ENCODE measurements at regions not wholly inside any gene's neighbourhood (a gene's known extent, or its start where the extent isn't known, plus 50 kb on each side); places are given as distances from the start of the nearest gene placed in this dataset.

DNA sequence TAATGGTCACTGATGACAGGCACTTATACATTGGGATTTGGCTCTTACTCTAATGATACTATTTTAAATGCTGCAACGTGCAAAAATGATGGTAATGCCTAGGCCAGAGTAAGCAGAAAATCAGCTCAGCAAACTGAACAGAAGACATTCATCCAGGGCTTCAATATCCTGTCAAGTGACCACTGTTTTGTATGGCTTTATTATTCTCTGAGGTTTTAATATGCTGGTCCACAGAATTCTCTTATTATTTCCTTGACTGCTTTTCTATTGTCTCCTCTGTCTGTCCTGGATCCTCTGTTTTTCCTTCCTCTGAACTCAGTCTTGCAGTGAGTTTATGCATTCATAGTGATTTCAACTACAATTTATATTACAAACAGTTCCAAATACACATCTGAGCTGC, 90.8 kb upstream of the PMFBP1 start:
- DNase-seq: no peak

DNA sequence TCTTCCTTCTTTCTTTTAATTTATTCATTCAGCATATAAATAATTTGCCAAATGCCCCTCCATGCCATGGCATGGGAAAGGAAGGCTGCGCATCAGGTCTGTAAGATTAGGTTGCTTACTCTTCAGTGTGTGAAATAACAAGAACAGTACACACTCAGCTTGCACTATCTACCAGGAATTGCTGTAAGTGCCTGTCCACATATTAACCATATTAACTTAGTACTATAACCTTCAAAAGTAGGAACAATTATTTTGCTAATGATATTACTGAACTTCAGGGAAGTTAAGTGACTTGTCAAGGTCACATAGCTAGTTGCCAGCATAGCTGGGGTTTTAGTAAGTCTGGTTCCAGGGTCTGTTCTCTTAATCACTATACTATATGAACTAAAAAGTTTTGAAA, 89.2 kb upstream of the PMFBP1 start:
- DNase-seq: no peak

DNA sequence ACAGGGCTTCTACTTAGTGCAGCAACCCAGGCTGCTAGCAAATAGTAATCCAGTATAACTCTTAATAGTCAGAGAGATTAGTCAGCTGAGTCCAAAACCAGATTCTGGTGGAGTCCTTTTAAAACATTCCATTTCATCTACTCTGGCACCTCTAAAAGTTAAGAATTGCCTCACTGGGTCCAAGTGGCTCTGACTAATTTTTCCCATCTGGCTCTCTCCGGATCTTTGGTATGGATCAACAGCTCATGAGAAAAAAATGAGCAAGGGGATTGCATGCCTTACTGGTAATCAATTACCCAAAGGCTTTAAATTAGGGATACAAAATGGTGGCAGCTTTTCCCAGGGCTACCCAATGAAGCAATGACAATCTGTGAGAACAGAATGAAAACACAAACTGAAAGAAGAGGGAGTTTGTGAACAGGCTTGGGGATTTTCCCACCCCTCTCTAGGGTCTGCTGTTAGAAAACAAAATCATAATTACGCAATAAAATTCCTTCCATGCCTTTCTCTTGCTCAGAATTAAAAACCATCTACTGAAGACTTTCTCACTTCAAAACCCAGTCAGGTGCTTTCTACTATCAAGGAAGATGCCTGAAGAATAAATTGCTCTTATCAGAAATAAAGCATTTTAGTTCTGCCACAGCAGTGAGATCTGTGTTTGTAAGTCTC, 84.6 kb upstream of the PMFBP1 start:
- no peak for DNase-seq

DNA sequence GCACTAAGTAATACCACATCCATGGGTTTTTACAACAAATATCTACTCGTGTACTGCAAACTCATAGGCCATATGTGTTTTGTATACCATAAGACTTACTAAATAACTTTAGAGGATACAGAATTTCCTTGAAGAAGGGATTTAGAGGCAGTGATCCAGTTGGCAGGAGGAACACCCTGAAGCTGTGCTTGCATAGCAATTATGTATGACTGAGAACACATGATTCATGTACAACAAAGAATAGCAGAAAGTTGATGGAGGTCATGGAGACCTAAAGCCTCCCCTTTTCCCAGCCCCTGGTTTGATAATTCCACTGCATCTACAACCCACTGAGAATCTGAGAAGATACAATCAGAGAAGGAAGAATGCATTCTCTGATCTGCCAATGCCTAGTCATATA, 83.8 kb upstream of the PMFBP1 start:
- no peak for DNase-seq

DNA sequence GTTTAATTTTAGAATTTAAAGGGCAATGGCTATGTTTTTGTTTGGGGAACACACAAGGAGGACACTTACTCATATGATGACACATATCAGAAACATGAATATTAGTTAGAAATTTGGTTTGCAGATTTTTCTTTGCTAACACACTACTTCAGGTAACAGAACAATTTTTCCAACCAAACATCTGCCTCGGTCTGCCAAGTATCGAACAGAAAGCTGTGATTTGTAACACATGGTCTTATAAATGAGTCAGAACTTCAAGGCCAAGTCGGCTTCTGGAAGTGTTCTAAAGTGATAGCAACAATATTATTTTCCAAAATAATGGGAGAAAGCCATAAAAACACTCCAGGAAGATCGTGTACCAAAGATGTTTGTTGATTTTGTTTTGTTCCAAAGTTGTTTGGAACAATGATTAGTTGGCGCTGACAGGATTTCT, 75.9 kb upstream of the PMFBP1 start:
- no peak for DNase-seq

DNA sequence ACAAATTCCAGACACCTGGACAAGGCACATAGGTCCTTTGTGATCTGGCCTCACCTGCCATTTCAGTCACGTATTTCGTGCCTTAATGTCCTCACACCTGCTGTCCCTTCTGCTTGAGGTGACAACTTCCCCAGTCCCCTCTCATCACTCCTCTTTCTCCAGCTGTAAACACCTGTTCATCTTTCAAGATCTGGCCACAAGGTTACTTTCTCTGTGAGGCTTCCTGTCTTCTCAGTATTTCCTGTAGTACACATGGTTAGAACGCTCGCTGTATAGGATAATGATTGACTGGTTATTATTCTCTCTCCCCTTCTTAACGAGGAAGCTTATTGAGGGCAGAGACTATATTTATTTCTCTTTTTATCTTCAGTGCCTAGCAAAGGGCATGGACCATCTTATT, 74.5 kb upstream of the PMFBP1 start:
- DNase-seq: no peak

DNA sequence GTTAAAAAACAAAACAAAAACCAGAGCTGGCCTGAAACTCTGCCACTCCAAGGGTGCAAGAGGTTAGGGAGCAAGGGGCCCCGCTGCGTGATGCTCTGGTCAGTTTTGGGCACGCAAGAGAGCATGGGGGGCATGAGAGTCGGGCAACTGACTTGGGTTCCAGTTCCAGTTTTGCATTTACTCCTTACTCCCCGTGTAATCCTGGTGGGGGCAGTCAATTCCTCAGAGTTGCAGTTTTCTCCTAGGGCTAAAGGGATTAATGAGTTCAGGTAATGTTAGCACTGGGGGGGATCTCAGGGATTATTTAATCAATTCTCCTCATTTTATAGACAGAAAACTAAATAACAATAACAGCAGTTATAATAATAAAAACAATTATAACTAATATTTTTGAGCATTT, 72.9 kb upstream of the PMFBP1 start:
- no peak for DNase-seq

DNA sequence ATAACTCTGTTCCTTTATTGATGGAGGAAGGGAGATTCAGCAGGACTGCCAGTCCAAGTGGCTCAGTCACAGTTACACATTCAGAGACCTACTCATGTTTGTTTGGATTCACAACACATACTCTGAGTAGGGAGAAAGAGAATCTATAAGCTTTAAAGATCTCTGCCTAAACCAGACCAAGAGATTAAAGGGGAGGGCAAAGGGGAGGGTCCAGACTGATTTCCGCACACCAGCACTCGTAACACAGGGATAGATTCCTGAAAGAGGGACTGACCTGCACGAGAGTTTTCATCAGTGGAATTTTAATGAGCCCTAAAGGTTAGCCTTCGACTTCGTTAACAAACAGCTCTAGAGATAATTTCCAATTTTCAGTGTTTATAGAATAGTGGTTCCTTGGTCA, 71.7 kb upstream of the PMFBP1 start:
- no peak for DNase-seq

DNA sequence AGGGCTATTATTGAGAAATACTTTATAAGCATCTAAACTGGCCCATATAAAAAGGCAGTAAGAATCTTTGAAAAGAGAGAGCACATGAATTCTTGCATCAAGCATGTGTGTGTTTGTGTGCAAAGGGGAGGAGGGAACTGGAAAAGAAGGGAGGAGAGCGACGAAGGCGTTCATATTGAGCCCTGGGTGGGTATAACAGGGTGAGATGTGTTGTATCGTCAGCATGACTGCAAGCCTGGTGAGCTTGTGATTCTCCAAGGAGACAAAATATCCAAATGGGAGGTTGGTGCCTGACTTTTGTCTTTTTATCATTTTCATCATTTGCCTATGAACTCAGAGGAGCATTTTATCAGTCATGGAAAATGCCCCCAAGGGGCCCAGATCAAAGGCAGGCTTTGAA, 70.8 kb upstream of the PMFBP1 start:
- DNase-seq: no peak

DNA sequence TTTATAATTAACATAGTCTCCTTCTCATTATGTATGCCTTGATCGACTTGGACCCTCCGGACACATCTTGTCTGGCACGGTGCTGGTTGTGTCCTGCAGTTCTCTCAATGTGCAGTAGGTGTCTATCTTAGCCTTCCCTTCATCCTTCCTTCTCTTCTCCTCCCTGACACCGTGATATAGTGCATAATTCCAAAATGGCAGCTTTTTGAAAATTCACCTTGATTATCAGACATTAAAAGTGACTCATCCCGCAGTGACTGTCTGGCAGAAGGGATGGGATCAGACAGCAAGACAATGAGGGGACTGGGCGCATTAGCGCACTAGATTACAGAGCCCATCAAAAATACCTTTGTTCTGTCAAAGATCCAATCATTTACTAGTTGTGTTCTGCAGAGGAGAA, 70.0 kb upstream of the PMFBP1 start:
- DNase-seq: no peak

DNA sequence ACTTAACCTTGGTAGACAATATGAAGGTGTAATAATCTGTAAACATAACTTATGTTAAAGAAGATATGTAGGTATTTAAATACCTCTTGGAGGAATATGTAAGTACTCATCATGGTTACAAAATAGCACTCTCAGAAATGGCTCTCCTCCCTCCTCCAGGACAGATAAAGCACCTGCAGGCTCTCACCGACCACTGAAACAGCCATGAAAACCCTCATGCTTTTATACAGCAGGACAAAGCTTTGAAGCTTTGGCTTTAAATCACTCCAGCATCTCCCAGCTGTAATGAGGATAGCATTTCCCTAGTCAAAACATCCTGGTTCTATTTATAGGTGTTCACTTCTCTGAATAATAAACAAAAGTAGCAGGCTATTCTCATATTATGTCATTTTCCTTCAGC, 69.1 kb upstream of the PMFBP1 start:
- DNase-seq: no peak

DNA sequence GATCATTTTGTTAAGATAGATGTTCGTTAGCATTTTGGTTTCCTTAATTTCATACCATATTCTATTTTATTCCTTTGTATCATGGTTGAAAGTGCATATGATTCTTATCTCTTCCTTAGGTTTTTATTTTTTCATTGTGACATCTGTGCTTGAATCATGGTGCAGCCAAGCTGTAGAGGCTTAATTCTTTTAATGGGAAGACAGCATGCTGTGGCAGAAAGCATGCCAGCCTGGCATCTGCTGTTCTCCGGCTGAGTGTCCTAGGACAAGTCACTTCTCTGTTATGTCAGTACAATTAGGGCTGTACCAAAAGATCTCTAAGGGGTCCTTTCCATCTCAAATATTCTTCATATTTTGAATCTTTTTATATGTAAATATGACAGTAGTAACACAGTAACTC, 68.5 kb upstream of the PMFBP1 start:
- no peak for DNase-seq

DNA sequence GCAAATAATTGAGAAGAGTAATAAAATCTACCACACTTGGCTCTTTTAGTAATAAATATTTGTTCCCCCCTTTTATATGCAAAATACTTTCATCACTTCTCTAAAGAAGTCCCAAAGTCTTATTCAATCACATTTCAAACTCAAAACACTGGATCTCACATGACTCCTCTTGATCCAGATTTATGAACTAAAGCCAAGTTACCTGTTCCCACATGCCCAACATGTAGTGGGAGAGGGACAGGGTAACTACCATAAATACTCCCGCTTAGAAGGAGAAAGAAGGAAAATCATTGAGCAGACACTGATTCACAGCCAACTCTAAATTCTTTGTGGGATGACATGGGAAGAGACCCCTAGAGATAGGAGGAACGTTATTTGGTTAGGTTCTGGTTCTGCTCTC, 64.9 kb upstream of the PMFBP1 start:
- no peak for DNase-seq

DNA sequence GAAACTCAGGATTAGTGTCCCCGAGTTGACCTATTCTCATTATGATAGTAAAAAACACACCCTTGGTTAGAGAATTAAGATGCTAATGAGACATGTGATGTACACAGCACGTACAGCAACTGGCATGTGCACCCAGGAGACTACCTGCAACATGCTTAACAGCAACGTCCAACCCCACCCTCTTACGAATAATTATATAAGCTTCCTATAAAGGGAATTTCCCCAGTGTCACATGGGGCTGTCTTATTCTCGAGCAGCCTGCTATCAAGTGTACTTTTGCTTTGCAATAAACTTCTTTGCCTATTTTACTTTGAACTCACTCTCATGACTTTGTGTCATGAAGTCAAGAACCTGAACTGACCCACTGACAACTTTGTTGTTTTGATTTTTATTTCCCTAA, 62.4 kb upstream of the PMFBP1 start:
- DNase-seq: no peak

DNA sequence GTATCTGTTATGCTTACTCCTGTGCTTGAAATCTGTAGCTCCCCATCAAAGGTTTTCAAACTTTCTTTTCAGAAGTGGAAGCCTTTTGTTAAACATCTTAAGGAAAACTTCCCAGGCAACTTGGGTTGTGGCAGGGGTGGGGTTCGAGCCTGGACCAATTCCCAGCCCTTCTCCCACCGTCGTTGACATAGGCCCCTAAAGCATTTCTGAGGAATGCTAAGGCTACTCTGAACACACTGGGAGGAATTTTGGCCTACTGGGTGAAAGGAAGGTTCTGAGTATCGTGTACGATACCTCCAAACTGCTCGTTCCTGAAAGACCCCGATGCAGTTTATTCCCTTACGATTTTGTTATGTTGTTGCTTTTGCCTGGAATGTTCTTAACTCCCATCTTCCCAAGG, 56.1 kb upstream of the PMFBP1 start:
- no peak for DNase-seq

DNA sequence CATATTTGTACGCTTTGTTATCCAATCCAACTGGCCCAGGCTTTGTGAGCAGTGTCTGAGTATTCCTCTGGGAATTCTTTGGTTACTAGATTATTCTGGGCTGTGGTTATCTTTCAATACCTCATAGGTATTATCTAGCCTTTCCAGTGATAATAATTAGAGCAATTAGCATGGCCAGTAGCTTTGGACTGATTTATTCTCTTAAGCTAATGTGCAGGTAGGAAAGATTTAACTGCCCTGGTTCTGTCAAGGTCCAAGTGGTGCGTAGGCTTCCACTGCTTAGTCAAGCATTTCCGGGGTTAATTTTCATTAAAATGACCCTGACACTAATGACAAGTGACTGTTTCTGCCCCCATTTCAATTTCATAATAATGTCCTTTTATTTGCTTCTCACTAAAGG, 54.2 kb upstream of the PMFBP1 start:
- no peak for DNase-seq

DNA sequence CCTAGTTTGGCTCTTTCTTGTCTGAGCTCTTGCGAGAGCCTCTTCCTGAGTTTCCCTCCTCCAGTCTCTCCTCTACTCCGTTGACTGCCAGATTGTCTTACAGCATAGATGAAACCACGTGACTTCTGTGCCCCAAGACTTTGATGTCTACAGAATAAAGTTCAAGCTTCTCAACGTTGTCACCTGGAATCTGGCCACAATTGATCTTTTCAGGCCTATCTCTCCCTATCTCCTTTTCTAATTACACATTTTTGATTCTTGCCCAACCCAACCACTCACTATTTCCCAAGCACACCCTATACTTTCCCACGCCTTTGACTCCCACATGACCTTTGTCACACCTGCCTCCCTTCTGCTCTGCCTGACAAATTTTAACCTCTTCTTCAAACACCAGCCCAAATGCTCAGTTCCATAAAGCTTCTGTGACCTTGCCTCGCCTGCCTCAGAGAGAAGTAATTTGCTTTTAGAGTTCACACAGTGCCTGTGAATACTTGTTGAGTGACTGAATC, 52.4 kb upstream of the PMFBP1 start:
- no peak for DNase-seq

DNA sequence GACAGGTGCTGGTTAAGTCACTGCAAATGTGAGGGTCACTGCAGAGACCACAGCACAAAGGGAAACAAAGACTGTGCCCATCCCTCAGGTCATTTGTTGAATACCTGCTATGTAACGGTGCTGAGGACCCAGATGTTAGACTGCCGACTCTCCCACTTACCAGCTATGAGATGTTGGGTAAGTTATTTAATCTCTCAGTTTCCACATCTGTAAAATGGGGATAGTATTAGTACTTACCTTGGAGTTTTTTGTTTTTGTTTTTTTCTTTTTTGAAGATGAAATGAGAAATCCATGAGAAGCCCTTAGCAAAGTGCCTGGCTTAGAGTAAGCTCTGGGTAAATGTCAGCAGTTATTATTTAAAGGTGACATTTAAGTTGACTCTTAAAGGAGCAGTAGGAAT, 50.5 kb upstream of the PMFBP1 start:
- DNase-seq: no peak
